LNCAP (cell line): ENCODE measurements at regions not wholly inside any gene's neighbourhood (a gene's known extent, or its start where the extent isn't known, plus 50 kb on each side); places are given as distances from the start of the nearest gene placed in this dataset.

Source experiments
- CTCF ChIP-seq: fragments of 450-650 bp; IDR thresholded peaks from 2 replicates; pipeline ENCODE4 v1.5.1; 2017; ENCODE audit warnings: mild to moderate bottlenecking

- TF ChIP-seq CTCF: no peak
These were observed 122.2 kb downstream of the ANXA5 start for GRCh38 chr4:121574618-121575017.

DNA sequence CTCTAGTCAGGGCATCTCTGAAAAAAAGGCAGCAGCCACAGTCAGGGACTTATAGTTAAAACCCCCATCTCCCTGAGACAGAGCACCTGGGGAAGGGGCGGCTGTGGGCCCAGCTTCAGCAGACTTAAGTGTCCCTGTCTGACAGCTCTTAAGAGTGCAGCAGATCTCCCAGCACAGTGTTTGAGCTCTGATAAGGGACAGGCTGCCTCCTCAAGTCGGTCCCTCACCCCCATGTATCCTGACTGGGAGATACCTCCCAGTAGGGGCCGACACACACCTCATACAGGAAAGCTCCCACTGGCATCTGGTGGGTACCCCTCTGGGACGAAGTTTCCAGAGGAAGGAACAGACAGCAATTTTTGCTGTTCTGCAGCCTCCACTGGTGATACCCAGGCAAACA is 129.0 kb downstream of the ANXA5 start:
- TF ChIP-seq CTCF: no peak

DNA sequence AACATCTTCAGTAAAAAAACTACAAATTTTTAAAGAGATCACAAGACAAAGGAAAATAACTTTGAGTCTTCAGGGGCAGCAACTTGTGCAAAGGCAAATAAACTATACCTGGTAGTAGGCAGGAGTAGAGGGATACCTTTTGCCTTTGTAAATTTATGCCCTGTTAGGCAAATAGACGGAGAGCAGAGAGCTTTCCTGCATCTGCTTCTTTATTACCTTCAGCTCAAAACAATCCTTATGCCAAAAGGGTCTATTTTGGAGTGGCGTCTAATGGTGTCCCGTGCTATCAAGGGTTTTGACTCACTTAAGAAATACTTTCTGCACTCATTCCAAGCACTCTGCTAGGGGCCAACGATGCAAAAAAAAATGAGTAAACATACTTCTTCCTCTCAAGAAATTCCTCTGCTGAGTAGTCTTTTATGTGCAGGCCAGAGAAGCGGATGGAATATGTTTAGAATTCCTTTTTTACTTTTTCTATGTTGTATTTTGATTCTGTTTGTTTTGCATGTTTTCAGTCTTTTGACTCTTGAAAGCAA is 131.9 kb downstream of the ANXA5 start:
- TF ChIP-seq CTCF: no peak

DNA sequence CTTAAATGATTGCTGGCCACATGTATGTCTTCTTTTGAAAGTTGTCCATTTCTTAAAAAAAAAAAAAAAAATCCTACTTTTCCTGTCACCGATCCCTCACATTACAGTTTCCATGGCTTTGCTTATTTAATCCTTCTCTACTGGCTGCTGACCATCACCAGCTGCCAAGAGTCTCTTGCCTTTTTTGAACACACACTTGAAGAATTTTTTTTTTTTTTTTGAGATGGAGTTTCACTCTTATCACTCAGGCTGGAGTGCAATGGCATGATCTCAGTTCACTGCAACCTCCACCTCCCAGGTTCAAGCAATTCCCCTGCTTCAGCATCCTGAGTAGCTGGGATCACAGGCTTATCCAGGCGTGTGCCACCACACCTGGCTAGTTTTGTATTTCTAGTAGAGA is 134.0 kb downstream of the ANXA5 start:
- no peak for TF ChIP-seq CTCF

- TF ChIP-seq CTCF: no peak
These were observed 141.3 kb downstream of the ANXA5 start for GRCh38 chr4:121555315-121556107.

- TF ChIP-seq CTCF: no peak
These were observed 142.4 kb downstream of the ANXA5 start for GRCh38 chr4:121554382-121554781.

DNA sequence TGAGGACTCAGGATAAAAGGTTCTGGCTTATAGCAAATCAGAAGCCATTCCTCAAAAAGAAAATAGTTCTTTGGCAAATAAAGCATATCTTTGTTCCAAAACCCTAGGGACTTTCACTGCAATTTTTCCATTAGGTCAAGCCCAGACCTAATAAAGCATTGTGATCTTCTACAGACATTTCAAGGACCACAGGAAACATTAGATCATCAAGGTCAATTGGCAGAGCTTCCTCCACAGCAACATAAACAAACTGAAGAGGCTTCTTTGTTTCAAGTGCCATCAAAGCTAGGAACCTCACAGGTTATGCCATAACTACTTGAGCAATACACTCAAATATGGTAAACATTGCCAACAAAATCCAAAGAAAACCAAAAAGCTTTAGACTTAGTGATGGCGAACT is 144.9 kb downstream of the ANXA5 start:
- no peak for TF ChIP-seq CTCF
